SKM-1 treated with dmso at 0.1 percent for 144 hours (cell line): ENCODE measurements at regions not wholly inside any gene's neighbourhood (a gene's known extent, or its start where the extent isn't known, plus 50 kb on each side); places are given as distances from the start of the nearest gene placed in this dataset.
A peak's percentile ranks its signal among the peaks of the same experiment; 100 is the strongest.
"Not testable (repeated sequence)": the region's sequence is repeated elsewhere in the genome, so short reads cannot be mapped to it uniquely, and the experiment has no call there.

ENCODE experiments used
- DNase-seq: peaks from one replicate; lab custom pipeline; 2025; ENCODE audit not compliant: unreplicated experiment; lab: John Stamatoyannopoulos, UW

DNA sequence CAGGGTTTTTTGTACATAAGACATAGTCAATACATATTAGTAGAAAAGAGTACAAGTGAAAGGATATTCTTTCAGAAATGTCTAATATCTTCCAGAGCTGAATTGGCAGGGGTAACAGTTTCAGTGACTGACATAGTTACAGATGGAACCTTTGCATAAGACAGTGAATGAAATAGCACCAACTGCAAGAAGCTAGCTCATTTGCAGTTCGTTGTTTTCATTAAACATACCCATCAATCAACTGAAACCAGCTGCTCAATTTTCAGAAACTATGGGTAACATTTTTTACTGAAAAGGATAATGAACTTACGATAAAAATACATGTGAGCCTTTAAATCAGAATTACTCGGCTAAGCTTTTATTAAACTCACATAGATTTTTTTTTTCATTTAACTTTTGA lies 93.9 kb upstream of the EPHA3 start:
- DNase-seq, result no peak

DNA sequence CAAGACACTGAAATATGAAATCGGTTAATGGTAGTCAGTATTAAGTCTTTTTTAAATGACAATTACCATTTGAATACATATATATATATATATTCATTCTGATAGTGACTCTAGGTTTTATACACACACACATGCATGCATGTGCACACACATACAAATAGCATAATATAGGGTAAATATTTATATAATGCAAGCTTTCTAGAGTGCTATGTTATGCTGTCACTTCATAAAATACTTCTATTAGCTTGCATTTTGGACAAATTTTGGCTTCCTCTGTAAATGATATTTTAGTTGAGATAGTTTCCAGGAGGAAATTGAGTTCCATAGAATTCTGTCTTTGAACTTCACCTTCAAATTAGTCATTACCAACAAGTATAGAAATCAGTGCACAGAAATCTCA lies 89.9 kb upstream of the EPHA3 start:
- no peak for DNase-seq

DNA sequence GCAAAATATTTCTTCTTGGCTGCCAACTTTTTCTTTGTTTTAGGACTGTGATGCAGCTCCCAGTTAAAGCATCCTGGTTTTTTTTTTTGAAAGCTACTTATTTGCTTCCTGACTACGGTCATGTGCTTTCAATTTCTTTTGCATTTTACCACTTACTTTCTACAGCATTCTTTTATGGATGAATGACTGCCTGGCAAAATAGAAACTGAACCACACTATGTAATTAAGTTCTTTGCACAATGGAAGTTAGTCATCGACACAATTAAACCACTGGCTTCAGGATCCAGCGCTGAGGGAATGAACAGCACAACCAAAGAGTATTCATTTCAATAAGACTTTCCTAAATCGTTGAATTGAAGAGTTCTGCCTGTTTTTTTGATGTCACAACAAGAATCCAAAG lies 82.2 kb upstream of the EPHA3 start:
- DNase-seq, result no peak

DNA sequence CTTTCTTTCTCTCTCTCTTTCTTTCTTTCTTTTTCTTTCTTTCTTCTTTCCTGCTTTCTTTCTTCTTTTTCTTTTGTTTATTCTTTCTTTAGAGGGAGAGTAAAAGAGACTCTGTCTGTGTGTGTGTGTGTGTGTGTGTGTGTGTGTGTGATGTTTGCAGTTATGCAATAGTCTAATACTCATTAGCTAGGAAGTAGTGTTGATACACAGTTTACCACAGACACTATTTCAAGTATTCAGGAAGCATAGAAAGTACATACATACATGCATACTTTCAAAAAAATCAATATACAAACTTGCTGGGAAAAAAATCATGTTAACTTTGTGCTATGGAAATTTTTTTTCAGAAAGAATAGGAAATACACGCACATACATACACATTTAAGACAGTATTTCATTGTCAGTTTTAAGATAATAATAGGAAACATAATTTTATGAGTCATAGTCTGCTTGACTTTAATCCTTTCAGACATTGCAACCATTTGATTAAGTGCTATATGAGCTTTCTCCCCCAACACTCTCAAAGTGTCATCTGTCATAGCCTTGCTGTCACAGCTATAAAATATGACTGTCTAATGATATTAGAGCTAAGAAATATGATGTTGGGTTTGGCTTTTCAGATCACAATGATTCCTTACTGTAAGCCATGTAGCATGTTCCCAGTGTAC lies 74.9 kb upstream of the EPHA3 start:
- DNase-seq, result no peak

DNA sequence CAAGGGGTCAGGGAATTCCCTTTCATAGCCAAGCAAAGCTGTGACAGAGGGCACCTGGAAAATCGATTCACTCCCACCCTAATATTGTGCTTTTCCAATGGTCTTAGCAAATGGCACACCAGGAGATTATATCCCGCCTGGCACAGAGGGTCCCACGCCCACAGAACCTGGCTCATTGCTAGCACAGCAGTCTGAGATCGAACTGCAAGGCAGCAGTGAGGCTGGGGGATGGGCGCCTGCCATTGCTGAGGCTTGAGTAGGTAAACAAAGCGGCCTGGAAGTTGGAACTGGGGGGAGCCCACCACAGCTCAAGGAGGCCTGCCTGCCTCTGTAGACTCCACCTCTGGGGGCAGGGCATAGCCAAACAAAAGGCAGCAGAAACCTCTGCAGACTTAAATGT lies 72.7 kb upstream of the EPHA3 start:
- DNase-seq, result not testable (repeated sequence)

DNA sequence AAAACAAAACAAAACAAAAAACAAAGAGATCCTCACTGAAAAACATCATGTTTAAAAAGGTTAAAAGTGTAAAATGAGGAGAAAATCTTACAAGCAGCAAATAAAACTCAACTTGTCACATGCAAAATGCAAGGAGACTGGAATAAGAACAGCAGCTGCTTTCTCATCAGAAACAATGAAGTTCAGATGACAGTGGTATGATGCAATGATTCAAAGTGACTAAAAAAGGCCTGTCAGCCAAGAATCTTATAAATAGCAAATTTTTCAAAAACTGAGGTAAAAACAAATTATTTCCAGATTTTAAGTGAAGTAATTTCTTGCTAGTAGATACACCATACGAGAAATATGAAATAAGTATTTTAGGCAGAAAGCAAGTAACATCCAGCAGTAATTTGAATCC lies 68.6 kb upstream of the EPHA3 start:
- no peak for DNase-seq

DNA sequence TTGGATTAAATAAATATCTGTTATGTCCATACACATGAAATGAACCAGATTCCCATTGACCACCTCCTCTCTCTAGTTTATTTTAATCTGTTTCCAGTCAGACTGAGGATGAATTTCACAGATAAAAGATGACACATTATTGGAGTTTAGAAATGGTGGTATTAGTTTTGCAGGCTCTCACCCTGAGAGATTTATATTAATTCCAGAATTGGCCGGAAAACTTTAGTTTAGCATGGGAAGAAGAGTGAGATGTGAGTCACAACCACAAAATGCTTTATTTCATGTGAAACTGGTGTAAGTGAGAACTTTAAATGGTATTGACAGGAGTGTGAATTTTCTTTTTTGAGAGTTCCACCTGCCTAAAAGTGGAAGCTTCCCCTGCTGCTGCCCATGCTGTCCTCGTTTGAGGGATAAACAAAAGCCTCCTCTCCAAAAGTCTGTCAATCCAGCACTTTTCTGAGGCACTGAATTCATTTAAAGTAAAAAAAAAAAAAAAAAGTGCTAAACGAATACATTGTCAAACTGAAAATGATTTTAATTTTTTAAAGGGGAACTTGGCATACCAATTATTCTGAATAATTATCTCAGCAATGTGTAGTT lies 65.1 kb upstream of the EPHA3 start:
- no peak for DNase-seq

DNA sequence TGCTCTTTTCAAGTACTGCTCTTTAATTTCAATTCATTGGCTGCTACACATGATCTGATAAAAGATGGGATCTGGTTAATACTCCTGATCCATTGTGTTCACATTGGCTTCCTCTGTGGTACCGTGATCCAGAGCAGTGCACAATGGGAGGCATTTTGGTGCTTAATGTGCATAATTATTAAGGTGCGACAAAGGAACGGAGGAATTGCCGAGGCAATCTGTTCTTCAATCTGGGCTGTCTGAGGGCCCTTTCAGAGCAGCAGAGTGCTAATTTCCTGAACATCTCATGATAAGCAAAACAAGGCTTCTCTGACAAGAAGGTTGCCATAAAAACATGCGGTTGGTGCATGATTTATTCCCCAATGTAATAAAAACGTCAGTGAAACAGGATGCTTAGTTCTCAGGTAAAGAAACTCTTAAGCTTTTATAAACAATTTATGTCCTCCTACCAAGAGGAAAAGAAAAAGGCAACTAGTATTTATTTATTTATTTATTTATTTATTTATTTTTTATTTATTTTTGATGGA lies 64.0 kb upstream of the EPHA3 start:
- DNase-seq, result no peak

DNA sequence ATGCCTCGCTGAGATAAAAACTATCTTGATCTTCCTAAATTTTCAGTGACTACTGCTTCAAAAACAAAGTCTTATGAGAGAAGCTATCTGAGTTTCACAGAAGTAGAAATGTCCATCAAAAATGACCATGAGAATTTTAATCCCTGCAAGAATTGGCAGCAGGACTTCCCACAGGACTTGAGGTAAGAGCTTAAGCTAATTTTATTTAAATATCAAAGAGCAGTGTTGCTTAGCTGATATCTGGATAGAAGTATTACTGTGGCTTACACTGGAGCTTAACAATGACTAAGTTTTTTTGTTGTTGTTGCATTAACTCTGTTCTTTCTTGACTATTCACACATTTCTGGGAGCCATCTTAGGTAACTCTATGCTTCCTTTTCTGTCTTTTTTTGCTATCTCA lies 60.8 kb upstream of the EPHA3 start:
- no peak for DNase-seq

DNA sequence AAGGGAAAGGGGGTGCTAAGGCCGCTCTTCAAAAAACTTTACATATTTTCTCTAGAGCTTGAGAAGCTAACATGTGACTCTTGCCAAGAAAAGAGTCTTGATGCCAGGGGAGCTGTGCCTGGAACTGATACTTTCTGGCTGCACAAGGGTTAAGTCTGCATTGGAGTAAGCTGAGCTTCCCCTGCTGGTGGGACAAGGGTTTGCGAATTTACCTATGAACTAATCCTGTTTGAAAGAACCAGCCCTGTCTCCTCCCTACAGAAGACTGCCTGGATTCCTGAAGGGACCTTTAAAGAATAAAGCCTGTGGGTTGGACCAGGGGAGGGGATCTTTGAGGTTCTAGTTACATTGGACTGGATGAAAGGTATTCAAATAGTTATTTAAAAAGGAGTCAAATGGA lies 58.3 kb upstream of the EPHA3 start:
- peak; percentile 5 for DNase-seq

DNA sequence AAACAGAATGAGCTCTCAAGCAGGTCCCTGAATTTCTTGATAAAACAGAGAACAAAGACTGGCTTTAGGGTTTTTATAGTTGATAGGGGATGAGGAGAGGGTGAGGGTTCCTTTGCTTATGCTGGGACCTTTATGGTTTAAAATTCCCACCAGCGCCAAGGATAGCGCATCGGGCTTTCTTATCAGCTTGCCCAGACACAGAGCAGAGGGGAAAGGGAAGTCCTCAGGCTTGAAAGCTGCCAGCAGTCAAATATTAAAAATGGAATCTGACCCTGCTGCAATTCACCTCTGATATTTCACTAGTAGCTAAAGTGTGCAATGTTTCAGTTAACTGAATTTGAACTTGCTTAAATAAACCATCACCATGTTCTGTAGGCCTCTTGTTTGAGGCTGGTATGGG lies 55.0 kb upstream of the EPHA3 start:
- no peak for DNase-seq

DNA sequence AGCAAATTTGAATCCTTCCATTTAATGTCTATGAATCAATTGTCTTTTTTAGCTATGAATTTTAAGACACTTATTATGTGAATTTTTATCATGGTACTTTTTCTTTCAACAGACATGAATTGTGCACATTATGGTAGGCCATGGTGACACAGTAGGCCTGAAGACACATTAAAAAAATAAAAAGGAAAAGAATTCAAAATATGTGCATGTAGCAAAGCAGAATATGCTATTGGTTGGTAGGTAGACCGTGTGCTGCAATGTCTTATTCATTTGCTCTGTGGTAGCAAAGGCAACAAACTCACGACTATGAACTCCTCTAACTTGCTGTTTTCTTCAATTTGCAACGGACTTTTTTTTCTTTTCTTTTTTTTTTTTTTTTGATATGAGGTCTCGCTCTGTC lies 50.0 kb upstream of the EPHA3 start:
- no peak for DNase-seq
